ENCODE measurements at regions not wholly inside any gene's neighbourhood (a gene's known extent, or its start where the extent isn't known, plus 50 kb on each side); places are given as distances from the start of the nearest gene placed in this dataset.

DNA sequence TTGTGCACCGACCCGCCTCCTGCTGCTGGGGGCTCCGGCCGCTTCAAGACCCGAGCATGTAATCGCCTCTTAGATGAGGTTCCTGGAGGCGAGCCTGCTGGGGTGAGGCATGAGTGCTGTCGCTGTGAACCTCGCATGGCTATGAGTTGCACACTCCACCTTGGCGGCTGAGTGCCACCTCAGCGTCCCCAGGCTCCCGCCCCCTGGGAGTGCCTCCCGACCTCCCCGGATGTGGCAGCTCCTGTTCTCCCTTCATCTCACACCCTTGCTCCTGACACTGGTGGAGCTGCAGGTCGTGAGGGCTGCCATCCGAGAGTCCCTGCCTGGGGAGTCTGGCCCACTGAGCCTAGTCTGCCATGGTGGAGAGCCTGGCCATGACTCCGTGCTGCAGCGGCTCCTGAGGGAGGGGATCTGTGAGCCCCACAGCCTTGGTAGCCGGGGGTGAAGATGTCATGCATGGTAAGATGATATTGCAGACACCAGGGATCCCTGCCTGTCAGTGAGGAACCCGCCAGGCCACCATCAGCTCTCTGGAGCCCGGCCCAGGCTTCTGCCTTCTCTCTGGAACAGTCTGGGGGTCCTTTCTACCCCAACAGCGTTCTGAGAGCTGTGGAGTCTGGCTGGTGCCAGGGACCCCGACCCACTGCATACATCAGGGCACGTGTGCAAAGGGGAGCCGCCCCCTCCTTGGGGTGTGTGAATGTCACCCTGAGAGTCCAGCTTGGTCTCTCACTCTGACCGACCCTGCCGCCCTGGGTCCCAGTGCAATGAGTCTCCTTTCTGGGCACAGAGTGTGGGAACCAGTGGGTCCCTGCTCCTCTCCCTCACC lies 61.6 kb upstream of the HS6ST1 start:
- no peak for DNase-seq

- no peak for DNase-seq
These were observed 62.6 kb upstream of the HS6ST1 start for GRCh38 chr2:128380961-128381938.

- no peak for DNase-seq
These were observed 65.8 kb upstream of the HS6ST1 start for GRCh38 chr2:128384446-128384845.

DNA sequence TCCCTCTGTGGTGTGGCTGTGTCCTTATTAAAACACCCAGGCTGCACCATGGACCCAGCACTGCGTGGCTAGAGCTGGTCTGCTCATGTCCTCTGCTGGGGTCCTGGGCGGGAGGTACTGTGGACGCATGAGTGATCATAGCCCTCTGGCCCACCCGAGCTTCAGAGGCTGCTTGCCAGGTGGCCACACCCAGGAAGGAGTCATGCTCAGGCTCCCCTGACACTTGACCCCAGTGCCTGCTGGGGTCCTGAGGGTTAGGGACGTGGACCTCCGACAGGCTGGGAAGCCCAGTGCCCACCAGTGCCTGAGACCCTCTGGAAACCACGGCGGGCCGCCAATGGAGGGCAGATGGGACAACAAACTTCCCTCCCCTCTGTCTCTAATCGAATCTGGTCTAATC lies 66.3 kb upstream of the HS6ST1 start:
- no peak for DNase-seq

- no peak for DNase-seq
These were observed 66.7 kb upstream of the HS6ST1 start for GRCh38 chr2:128385365-128385764.

DNA sequence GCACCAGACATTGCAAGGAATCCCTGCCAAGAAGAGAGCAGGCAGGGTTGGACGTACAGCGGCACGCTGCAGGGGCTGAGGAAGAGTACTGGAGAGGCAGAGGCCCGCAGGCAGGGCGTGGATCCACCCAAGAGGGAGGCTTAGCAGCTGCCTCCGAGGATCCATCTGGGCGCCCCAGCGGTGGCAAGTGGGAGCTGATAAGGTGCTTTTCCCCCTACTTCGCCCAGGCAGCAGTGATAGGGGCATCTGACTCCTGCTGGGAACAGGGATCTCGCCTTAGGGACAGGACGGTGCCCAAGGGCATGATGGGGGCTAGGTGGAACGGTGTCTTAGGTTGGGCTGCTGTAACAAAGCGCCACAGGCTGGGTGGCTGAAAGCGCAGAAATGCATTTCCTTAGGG lies 67.4 kb upstream of the HS6ST1 start:
- no peak for DNase-seq

GRCh38 chr2:128388499-128388941 lies 69.9 kb upstream of the HS6ST1 start:
- no peak for DNase-seq

- DNase-seq: no peak
These were observed 70.9 kb upstream of the HS6ST1 start for GRCh38 chr2:128389388-128390086.

GRCh38 chr2:128390256-128390990 lies 71.8 kb upstream of the HS6ST1 start:
- no peak for DNase-seq

- no peak for DNase-seq
These were observed 72.4 kb upstream of the HS6ST1 start for GRCh38 chr2:128390991-128391630.

- no peak for DNase-seq
These were observed 73.0 kb upstream of the HS6ST1 start for GRCh38 chr2:128391679-128392078.

DNA sequence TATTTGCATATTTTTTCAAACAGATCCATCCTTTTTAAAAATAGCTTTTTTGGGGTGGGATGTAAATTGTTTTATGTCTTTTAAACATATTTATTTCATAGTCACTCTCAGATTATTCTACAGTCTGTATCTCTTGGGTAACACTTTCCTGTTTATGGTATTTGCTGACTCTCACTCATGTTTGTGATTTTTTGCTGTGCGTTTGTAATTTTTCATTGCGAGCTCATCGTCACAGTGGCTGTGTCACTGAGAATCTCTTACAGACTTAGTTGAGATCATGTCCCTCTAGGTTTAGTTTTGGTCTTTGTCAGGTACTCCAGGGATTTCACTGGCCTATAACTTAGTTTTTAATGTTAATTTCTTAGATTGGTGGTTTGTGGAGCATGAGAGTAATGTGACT lies 73.5 kb upstream of the HS6ST1 start:
- no peak for DNase-seq

GRCh38 chr2:128394007-128394730 lies 75.5 kb upstream of the HS6ST1 start:
- DNase-seq: no peak

GRCh38 chr2:128395196-128395595 lies 76.5 kb upstream of the HS6ST1 start:
- DNase-seq: no peak

DNA sequence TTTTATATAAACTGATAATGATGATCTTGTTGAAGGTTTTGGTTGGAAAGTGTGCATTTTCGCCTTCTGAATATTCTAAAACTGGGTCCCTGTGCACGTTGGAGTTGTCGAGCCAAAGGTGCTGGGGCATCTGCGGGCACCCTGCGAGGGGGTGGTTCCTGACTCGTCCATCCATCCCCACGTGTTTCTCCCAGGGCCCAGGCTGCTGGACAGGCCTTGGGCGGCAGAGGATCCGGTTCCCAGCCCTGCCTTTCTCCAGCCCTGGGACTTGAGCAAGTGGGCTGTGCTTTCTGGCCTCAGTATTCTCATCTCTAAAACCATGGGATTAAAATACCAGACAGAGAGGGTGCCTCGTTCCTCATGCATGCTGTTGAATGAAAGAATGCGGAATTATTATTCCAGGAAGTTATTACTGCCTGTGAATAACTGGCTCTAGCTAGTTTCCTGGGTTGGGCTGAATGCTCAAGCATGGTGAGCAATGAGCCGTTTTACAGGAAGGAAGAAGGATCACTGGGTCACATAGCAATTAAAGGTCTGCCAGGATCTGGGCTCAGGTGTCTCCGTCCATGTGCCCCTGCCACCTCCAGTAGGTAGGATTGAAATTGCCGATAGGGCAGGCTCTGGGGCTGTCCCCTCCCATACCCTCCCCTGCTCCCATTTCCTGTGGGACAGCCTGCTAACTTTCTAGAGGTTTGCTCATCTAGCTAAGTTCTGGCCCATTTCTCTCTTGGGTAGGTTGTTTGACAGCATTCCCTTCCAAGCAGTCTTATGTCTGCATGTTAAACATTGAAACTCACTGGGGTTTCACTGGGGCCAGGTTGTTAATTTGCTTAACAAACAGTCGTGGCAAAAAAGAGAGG lies 77.2 kb upstream of the HS6ST1 start:
- DNase-seq: no peak

DNA sequence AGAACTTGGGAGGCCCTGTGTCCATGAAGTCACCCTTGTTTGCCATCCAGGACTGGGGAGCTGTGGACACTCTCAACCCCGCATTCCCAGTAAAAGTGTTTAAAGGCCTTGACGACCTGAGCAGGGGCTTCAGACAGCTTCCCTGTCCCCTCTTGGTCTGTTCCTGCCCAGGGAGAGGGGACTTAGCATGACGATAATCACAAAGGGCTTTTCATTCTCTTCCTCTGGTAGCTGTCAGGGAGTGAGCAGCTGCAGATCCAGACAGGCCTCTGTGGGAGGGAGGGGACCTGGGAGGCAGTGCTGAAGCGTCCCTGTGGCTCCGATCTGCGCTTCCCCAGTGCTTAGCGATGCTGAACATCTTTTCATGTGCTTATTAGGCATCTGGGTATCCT lies 77.8 kb upstream of the HS6ST1 start:
- no peak for DNase-seq

- DNase-seq: no peak
These were observed 78.3 kb upstream of the HS6ST1 start for GRCh38 chr2:128396946-128397345.

DNA sequence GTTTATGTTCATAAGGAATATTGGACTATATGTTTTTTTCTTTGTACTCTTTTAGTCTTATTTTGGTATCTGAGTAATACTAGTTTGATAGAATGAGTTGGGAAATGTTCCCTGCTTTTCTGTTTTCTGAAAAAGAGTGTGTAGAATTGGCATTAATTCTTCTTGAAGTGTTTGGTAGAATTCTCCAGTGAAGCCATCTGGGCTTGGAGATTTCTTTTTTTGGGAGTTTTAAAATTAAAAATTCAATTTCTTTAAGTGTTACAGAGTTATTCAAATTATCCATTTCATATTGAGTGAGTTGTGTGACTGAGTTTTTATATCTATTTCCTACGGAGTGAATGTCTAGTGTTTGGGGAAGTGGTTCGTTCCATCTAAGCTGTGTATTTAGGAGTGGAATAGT lies 80.6 kb upstream of the HS6ST1 start:
- no peak for DNase-seq

DNA sequence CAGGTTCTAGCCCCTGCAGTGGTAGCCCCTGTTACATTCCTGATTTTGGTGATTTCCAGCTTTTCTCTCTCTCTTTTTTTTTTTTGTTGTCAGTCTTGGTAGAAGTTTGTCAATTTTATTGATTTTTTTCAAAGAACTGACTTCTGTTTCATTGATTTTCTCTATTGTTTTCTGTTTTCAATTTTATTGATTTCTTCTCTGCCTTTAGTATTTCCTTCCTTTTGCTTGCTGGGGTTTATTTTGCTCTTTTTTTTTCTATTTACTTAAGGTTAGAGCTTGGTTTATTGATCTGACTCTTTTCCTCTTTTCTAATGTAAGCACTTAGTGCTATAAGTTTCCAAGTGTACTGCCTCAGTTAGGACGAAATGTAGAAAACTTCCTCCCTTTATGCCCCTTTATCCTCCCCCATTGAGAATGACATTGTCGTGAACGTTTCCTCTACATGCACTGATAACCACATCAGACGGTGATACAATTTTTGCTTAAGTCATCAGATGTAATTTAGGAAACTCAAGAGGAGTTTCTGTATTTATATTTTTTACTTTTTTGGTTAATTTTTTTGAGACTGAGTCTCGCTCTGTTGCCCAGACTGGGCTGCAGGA lies 81.1 kb upstream of the HS6ST1 start:
- DNase-seq: no peak

- no peak for DNase-seq
These were observed 83.0 kb upstream of the HS6ST1 start for GRCh38 chr2:128401680-128402079.

All from stimulated activated CD4-positive, alpha-beta T cell treated with anti-CD3 and anti-CD28 coated beads, Interleukin-12 subunit alpha, Interleukin-12 subunit beta, amount 100 ng/mL, for 4 hours (primary cell).